ENCODE measurements at regions not wholly inside any gene's neighbourhood (a gene's known extent, or its start where the extent isn't known, plus 50 kb on each side); places are given as distances from the start of the nearest gene placed in this dataset.
A peak's percentile ranks its signal among the peaks of the same experiment; 100 is the strongest.

GRCh38 chr7:80288175-80289122 lies 153.8 kb downstream of the GNAI1 start:
- peak; percentile 0 for DNase-seq

- DNase-seq: no peak
Measured at GRCh38 chr7:80287400-80288174, 153.0 kb downstream of the GNAI1 start.

GRCh38 chr7:80286611-80287010 lies 152.0 kb downstream of the GNAI1 start:
- no peak for DNase-seq

DNA sequence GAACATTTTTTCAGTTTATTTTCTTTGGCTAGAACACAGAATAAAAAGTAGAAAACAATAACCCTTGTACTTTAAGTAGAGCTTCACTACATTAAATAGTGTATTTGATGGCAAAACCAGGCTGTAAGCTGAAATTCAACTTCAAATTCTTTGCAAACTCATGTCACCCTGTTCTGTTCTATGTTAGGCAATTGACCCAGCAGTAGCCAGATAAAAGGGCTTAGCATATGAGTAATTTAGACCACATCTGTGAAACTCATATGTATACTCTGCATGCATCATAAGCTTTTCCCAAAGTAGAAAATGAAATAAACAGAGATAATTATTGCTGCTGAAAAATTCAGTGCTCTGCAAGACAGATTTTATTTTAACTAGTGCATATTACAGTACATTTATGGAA lies 150.2 kb downstream of the GNAI1 start:
- DNase-seq: no peak

- no peak for DNase-seq
Measured at GRCh38 chr7:80279760-80280159, 145.1 kb downstream of the GNAI1 start.

DNA sequence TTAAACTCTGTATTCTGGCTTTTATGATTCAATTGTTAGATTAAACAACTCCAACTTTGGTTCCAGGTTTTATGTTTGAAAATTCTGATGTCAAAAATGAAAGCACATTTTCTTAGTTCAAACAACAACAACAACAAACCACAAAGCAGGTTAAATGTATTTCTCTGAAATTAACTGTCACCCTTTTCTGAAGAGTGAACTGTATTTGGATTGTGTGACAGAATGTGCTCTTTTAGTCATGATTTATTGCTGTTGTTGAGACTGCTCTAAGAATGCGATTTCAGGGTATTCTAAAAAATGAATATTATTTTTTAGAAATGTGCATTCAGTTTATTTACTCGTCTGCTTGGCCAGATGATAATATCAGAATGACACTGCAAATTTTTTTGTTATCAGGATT lies 144.1 kb downstream of the GNAI1 start:
- no peak for DNase-seq

GRCh38 chr7:80277434-80278427 lies 143.1 kb downstream of the GNAI1 start:
- DNase-seq: no peak

Data from NCI-H146 (cell line).